ENCODE measurements at regions not wholly inside any gene's neighbourhood (a gene's known extent, or its start where the extent isn't known, plus 50 kb on each side); places are given as distances from the start of the nearest gene placed in this dataset.

- TF ChIP-seq RXRA (IDR thresholded peaks at IDR 0.05; ENCODE audit: insufficient read depth, low read depth, low read length) = no peak
- no peak for TF ChIP-seq EGR1 (IDR thresholded peaks at IDR 0.05; ENCODE audit: borderline replicate concordance, low read depth, low read length)
- no peak for TF ChIP-seq NRF1 (IDR thresholded peaks at IDR 0.05; ENCODE audit: low read depth, low read length)
- no peak for TF ChIP-seq HDAC2 (IDR thresholded peaks at IDR 0.05; ENCODE audit: borderline replicate concordance in 1 of 2, low read depth in 2 of 2, low read length in 2 of 2)
- no peak for TF ChIP-seq TAF7 (optimal IDR thresholded peaks at IDR 0.05; ENCODE audit: borderline replicate concordance, low read depth, low read length)
- no peak for TF ChIP-seq ASH2L (IDR thresholded peaks at IDR 0.05; ENCODE audit: low read length)
- TF ChIP-seq CHD1 (IDR thresholded peaks at IDR 0.05; ENCODE audit: low read depth, low read length) = no peak
Measured at GRCh38 chr7:80999771-81000170, 80.9 kb upstream of the SEMA3C start (continued).
